ENCODE measurements at regions not wholly inside any gene's neighbourhood (a gene's known extent, or its start where the extent isn't known, plus 50 kb on each side); places are given as distances from the start of the nearest gene placed in this dataset.

DNA sequence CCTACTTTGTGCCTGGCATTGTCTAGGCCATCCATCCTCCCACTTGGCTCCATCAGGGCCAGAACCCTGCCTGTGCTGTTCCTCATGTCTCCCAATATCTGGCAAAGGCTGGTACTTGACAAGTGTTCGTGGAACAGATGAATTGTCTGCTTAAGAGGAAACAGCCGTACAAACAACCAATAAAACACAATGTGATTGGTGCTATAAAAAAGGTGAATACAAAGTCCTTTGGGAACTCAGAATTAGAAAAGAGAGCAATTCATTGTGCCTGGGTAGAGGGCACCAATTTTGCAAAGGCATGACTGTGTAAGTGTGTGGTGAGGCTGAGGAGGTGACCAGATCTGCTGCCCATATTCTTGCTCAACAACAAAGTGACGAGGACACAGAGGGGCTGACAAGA is 164.5 kb upstream of the PPP2R3A start:
- 0% methylated on average over 3 of the region's 3 CpGs for WGBS (ENCODE audit: insufficient coverage, low coverage, missing lambda C conversion rate)
- no peaks in the 10 kb centered on the region for H4K20me1 ChIP-seq (replicated peaks; ENCODE audit: control insufficient read depth, insufficient read depth, low read length)
- H3K4me1 ChIP-seq (replicated peaks in 1 of 2; ENCODE audit: control insufficient read depth in 2 of 2, insufficient read depth in 2 of 2, low read length in 2 of 2) = no peaks in the 10 kb centered on the region
- in situ Hi-C loops (cut with MboI) = no loop called here
- intact Hi-C loops (cut with micrococcal nuclease) = no loop called here
- H3K9me3 ChIP-seq (replicated peaks; ENCODE audit: control insufficient read depth, insufficient read depth, low read depth, low read length) = no peaks in the 10 kb centered on the region
- no peaks in the 10 kb centered on the region for H3K79me2 ChIP-seq (ENCODE audit: control insufficient read depth, insufficient read depth, low read length)
- DNase-seq (ENCODE audit: extremely low read depth in 1 of 4, low spot score in 3 of 4) (no peak), ATAC-seq (no peak), FAIRE-seq (no peak)
- no peak overlapping the region for H3K27ac ChIP-seq (ENCODE audit: extremely low read depth, low read depth, low read length)
- BruUV-seq (replicated peaks) = no TSS peak
- no peak overlapping the region for H3K9ac ChIP-seq (ENCODE audit: insufficient read depth in 1 of 2, low read depth in 2 of 2, low read length in 2 of 2)
- H2AFZ ChIP-seq (ENCODE audit: low read depth, low read length) = no peak overlapping the region
- ChIA-PET POLR2A (no interaction called here), CTCF (ENCODE audit: low intra/inter-chr PET ratio) (no interaction called here)
- no peaks in the 10 kb centered on the region for H3K27me3 ChIP-seq (ENCODE audit: control insufficient read depth in 2 of 2, insufficient read depth in 2 of 2, low read length in 2 of 2)
- no peak overlapping the region for H3K4me2 ChIP-seq (ENCODE audit: insufficient read depth, low read length)
- no peaks in the 10 kb centered on the region for H3K9me1 ChIP-seq (ENCODE audit: control insufficient read depth, insufficient read depth, low read length)
- no peak overlapping the region for H3K4me3 ChIP-seq
- no peaks in the 10 kb centered on the region for H3K36me3 ChIP-seq (ENCODE audit: control insufficient read depth, insufficient read depth, low read length)
- TF ChIP-seq MED1 (CRISPR knock-in tag; IDR thresholded peaks at IDR 0.05; ENCODE audit: borderline replicate concordance) (no peak), GABPA (tag; conservative IDR thresholded peaks at IDR 0.05; ENCODE audit: low read depth) (no peak), RFX5 (IDR thresholded peaks at IDR 0.05; ENCODE audit: low read depth, low read length) (no peak), CHD4 (IDR thresholded peaks at IDR 0.05; ENCODE audit: insufficient read depth, insufficient replicate concordance, low read depth, low read length, poor library complexity, severe bottlenecking) (no peak), ZNF764 (CRISPR knock-in tag; IDR thresholded peaks at IDR 0.05; ENCODE audit: low read depth) (no peak)
- TF ChIP-seq, protein P1, sequence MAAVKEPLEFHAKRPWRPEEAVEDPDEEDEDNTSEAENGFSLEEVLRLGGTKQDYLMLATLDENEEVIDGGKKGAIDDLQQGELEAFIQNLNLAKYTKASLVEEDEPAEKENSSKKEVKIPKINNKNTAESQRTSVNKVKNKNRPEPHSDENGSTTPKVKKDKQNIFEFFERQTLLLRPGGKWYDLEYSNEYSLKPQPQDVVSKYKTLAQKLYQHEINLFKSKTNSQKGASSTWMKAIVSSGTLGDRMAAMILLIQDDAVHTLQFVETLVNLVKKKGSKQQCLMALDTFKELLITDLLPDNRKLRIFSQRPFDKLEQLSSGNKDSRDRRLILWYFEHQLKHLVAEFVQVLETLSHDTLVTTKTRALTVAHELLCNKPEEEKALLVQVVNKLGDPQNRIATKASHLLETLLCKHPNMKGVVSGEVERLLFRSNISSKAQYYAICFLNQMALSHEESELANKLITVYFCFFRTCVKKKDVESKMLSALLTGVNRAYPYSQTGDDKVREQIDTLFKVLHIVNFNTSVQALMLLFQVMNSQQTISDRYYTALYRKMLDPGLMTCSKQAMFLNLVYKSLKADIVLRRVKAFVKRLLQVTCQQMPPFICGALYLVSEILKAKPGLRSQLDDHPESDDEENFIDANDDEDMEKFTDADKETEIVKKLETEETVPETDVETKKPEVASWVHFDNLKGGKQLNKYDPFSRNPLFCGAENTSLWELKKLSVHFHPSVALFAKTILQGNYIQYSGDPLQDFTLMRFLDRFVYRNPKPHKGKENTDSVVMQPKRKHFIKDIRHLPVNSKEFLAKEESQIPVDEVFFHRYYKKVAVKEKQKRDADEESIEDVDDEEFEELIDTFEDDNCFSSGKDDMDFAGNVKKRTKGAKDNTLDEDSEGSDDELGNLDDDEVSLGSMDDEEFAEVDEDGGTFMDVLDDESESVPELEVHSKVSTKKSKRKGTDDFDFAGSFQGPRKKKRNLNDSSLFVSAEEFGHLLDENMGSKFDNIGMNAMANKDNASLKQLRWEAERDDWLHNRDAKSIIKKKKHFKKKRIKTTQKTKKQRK (IDR thresholded peaks at IDR 0.05; ENCODE audit: borderline replicate concordance, low read depth, low read length) = no peak
- TF ChIP-seq, protein P2, sequence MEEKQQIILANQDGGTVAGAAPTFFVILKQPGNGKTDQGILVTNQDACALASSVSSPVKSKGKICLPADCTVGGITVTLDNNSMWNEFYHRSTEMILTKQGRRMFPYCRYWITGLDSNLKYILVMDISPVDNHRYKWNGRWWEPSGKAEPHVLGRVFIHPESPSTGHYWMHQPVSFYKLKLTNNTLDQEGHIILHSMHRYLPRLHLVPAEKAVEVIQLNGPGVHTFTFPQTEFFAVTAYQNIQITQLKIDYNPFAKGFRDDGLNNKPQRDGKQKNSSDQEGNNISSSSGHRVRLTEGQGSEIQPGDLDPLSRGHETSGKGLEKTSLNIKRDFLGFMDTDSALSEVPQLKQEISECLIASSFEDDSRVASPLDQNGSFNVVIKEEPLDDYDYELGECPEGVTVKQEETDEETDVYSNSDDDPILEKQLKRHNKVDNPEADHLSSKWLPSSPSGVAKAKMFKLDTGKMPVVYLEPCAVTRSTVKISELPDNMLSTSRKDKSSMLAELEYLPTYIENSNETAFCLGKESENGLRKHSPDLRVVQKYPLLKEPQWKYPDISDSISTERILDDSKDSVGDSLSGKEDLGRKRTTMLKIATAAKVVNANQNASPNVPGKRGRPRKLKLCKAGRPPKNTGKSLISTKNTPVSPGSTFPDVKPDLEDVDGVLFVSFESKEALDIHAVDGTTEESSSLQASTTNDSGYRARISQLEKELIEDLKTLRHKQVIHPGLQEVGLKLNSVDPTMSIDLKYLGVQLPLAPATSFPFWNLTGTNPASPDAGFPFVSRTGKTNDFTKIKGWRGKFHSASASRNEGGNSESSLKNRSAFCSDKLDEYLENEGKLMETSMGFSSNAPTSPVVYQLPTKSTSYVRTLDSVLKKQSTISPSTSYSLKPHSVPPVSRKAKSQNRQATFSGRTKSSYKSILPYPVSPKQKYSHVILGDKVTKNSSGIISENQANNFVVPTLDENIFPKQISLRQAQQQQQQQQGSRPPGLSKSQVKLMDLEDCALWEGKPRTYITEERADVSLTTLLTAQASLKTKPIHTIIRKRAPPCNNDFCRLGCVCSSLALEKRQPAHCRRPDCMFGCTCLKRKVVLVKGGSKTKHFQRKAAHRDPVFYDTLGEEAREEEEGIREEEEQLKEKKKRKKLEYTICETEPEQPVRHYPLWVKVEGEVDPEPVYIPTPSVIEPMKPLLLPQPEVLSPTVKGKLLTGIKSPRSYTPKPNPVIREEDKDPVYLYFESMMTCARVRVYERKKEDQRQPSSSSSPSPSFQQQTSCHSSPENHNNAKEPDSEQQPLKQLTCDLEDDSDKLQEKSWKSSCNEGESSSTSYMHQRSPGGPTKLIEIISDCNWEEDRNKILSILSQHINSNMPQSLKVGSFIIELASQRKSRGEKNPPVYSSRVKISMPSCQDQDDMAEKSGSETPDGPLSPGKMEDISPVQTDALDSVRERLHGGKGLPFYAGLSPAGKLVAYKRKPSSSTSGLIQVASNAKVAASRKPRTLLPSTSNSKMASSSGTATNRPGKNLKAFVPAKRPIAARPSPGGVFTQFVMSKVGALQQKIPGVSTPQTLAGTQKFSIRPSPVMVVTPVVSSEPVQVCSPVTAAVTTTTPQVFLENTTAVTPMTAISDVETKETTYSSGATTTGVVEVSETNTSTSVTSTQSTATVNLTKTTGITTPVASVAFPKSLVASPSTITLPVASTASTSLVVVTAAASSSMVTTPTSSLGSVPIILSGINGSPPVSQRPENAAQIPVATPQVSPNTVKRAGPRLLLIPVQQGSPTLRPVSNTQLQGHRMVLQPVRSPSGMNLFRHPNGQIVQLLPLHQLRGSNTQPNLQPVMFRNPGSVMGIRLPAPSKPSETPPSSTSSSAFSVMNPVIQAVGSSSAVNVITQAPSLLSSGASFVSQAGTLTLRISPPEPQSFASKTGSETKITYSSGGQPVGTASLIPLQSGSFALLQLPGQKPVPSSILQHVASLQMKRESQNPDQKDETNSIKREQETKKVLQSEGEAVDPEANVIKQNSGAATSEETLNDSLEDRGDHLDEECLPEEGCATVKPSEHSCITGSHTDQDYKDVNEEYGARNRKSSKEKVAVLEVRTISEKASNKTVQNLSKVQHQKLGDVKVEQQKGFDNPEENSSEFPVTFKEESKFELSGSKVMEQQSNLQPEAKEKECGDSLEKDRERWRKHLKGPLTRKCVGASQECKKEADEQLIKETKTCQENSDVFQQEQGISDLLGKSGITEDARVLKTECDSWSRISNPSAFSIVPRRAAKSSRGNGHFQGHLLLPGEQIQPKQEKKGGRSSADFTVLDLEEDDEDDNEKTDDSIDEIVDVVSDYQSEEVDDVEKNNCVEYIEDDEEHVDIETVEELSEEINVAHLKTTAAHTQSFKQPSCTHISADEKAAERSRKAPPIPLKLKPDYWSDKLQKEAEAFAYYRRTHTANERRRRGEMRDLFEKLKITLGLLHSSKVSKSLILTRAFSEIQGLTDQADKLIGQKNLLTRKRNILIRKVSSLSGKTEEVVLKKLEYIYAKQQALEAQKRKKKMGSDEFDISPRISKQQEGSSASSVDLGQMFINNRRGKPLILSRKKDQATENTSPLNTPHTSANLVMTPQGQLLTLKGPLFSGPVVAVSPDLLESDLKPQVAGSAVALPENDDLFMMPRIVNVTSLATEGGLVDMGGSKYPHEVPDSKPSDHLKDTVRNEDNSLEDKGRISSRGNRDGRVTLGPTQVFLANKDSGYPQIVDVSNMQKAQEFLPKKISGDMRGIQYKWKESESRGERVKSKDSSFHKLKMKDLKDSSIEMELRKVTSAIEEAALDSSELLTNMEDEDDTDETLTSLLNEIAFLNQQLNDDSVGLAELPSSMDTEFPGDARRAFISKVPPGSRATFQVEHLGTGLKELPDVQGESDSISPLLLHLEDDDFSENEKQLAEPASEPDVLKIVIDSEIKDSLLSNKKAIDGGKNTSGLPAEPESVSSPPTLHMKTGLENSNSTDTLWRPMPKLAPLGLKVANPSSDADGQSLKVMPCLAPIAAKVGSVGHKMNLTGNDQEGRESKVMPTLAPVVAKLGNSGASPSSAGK (IDR thresholded peaks at IDR 0.05) = no peak

Data from K562 (cell line).